ENCODE measurements at regions not wholly inside any gene's neighbourhood (a gene's known extent, or its start where the extent isn't known, plus 50 kb on each side); places are given as distances from the start of the nearest gene placed in this dataset.
A peak's percentile ranks its signal among the peaks of the same experiment; 100 is the strongest.
"Not testable (repeated sequence)": the region's sequence is repeated elsewhere in the genome, so short reads cannot be mapped to it uniquely, and the experiment has no call there.

GRCh38 chr1:80211691-80212380 lies 1205.3 kb upstream of the ADGRL4 start:
- DNase-seq = peak in 1 of 2 donors; percentile 19

GRCh38 chr1:80202118-80202517 lies 1195.6 kb upstream of the ADGRL4 start:
- DNase-seq = no peak

GRCh38 chr1:80194221-80194620 lies 1187.7 kb upstream of the ADGRL4 start:
- no peak for DNase-seq

- DNase-seq = no peak
These were observed 1174.9 kb upstream of the ADGRL4 start for GRCh38 chr1:80181418-80181817.

GRCh38 chr1:80171631-80172030 lies 1165.1 kb upstream of the ADGRL4 start:
- no peak for DNase-seq

GRCh38 chr1:80170811-80171485 lies 1164.4 kb upstream of the ADGRL4 start:
- DNase-seq = peak; percentile 44 to 51

- no peak for DNase-seq
These were observed 1157.6 kb upstream of the ADGRL4 start for GRCh38 chr1:80164150-80164549.

GRCh38 chr1:80163686-80164085 lies 1157.2 kb upstream of the ADGRL4 start:
- DNase-seq = no peak

GRCh38 chr1:80158771-80159170 lies 1152.2 kb upstream of the ADGRL4 start:
- DNase-seq = no peak

- DNase-seq = no peak
These were observed 1151.7 kb upstream of the ADGRL4 start for GRCh38 chr1:80158266-80158665.

- DNase-seq = no peak
These were observed 1148.8 kb upstream of the ADGRL4 start for GRCh38 chr1:80155371-80155770.

GRCh38 chr1:80154176-80154575 lies 1147.6 kb upstream of the ADGRL4 start:
- no peak for DNase-seq

GRCh38 chr1:80153762-80154161 lies 1147.2 kb upstream of the ADGRL4 start:
- DNase-seq = no peak

- DNase-seq = no peak
These were observed 1136.8 kb upstream of the ADGRL4 start for GRCh38 chr1:80143361-80143760.

GRCh38 chr1:80137946-80138602 lies 1131.5 kb upstream of the ADGRL4 start:
- not testable (repeated sequence) for DNase-seq

GRCh38 chr1:80113168-80114038 lies 1106.9 kb upstream of the ADGRL4 start:
- DNase-seq = no peak

GRCh38 chr1:80101159-80101558 lies 1094.6 kb upstream of the ADGRL4 start:
- no peak for DNase-seq

GRCh38 chr1:80099713-80100112 lies 1093.2 kb upstream of the ADGRL4 start:
- DNase-seq = no peak

GRCh38 chr1:80085067-80085466 lies 1078.5 kb upstream of the ADGRL4 start:
- no peak for DNase-seq

GRCh38 chr1:80083892-80084291 lies 1077.4 kb upstream of the ADGRL4 start:
- DNase-seq = no peak

GRCh38 chr1:80076469-80076868 lies 1069.9 kb upstream of the ADGRL4 start:
- DNase-seq = no peak

- no peak for DNase-seq
These were observed 1068.8 kb upstream of the ADGRL4 start for GRCh38 chr1:80075351-80075750.

All from right lung (tissue), 2 donors.